Esophagus squamous epithelium (tissue), 5 donors: ENCODE measurements at regions not wholly inside any gene's neighbourhood (a gene's known extent, or its start where the extent isn't known, plus 50 kb on each side); places are given as distances from the start of the nearest gene placed in this dataset.

ENCODE experiments used
- DNase-seq: peaks from one replicate; lab custom pipeline; 2025; lab: John Stamatoyannopoulos, UW
- H3K27ac ChIP-seq, 4 donors: fragments of 200-600 bp; sonication (generic); one replicate each; pipeline ENCODE4 v1.5.1; 2016 to 2019; ENCODE audit warnings: mild to moderate bottlenecking in 1 of 4
- H3K27me3 ChIP-seq, 4 donors: fragments of 200-600 bp; sonication (generic); 1 replicate in 3 of 4; 2 replicates in 1 of 4; pipeline versions ENCODE4 v1.5.1 to v1.6.0; 2017 to 2021; ENCODE audit warnings: antibody characterized with exemption in 1 of 4
- H3K36me3 ChIP-seq, 3 donors: fragments of 200-600 bp; sonication (generic); one replicate each; pipeline ENCODE4 v1.5.1; 2016 to 2019
- H3K4me1 ChIP-seq, 3 donors: fragments of 200-600 bp; sonication (generic); one replicate each; pipeline ENCODE4 v1.5.1; 2017 to 2019
- H3K4me3 ChIP-seq, 4 donors: fragments of 200-600 bp; sonication (generic); 1 replicate in 3 of 4; 2 replicates in 1 of 4; pipeline ENCODE4 v1.5.1; 2016 to 2019; ENCODE audit warnings: mild to moderate bottlenecking in 2 of 4, moderate library complexity in 1 of 4
- H3K9me3 ChIP-seq, 3 donors: fragments of 200-600 bp; sonication (generic); one replicate each; pipeline ENCODE4 v1.5.1; 2016 to 2019
- POLR2A ChIP-seq, 4 donors: fragments of 450-650 bp; IDR thresholded peaks; one replicate each; pipeline ENCODE4 v1.6.1; 2017; ENCODE audit warnings: antibody characterized with exemption in 4 of 4, mild to moderate bottlenecking in 4 of 4, moderate library complexity in 3 of 4
- WGBS, 2 donors: methylation state at CpG; one replicate each; pipeline ENCODE4 v1.1.5; 2018; 5-methylcytosine and 5-hydroxymethylcytosine counted together
- intact Hi-C: fragments of 100-400 bp; cut with DNase I; formaldehyde crosslinking; loops from one replicate; pipeline ENCODE4 v1.15.0; 2022
- TF ChIP-seq, protein P1 (sequence below), 6 experiments: fragments of 450-650 bp in 4 of 6; fragments of 200-600 bp in 2 of 6; sonication (generic) in 2 of 6; IDR thresholded peaks; one replicate each; pipeline ENCODE4 v1.5.1; 2016 to 2019; ENCODE audit warnings: antibody characterized with exemption in 6 of 6, mild to moderate bottlenecking in 4 of 6, moderate library complexity in 4 of 6
- donor health status: DM: yes; HTN: yes; CAD: no.

- H3K4me3 ChIP-seq = no peak overlapping the region
- TF ChIP-seq, protein P1, sequence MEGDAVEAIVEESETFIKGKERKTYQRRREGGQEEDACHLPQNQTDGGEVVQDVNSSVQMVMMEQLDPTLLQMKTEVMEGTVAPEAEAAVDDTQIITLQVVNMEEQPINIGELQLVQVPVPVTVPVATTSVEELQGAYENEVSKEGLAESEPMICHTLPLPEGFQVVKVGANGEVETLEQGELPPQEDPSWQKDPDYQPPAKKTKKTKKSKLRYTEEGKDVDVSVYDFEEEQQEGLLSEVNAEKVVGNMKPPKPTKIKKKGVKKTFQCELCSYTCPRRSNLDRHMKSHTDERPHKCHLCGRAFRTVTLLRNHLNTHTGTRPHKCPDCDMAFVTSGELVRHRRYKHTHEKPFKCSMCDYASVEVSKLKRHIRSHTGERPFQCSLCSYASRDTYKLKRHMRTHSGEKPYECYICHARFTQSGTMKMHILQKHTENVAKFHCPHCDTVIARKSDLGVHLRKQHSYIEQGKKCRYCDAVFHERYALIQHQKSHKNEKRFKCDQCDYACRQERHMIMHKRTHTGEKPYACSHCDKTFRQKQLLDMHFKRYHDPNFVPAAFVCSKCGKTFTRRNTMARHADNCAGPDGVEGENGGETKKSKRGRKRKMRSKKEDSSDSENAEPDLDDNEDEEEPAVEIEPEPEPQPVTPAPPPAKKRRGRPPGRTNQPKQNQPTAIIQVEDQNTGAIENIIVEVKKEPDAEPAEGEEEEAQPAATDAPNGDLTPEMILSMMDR (IDR thresholded peaks at IDR 0.05) = no peak
- no peak for TF ChIP-seq POLR2A (IDR thresholded peaks at IDR 0.05)
- H3K36me3 ChIP-seq = no peaks in the 10 kb centered on the region
- H3K27me3 ChIP-seq = peaks cover 0 to 8% (median 0%) of the 10 kb centered on the region in 4 donors
- WGBS, 2 donors = 67 to 68% methylated on average over 2 to 5 of the region's 22 CpGs
- intact Hi-C loops = no loop called here
- H3K4me1 ChIP-seq = peaks cover 27 to 72% (median 28%) of the 10 kb centered on the region in 3 donors
- no peak for DNase-seq
- H3K9me3 ChIP-seq = no peaks in the 10 kb centered on the region
- peak overlapping the region in 3 of 4 donors; percentile 73 to 81 (median 77) for H3K27ac ChIP-seq
These were observed 58.2 kb downstream of the GADD45G start for GRCh38 chr9:89662718-89663613.

DNA sequence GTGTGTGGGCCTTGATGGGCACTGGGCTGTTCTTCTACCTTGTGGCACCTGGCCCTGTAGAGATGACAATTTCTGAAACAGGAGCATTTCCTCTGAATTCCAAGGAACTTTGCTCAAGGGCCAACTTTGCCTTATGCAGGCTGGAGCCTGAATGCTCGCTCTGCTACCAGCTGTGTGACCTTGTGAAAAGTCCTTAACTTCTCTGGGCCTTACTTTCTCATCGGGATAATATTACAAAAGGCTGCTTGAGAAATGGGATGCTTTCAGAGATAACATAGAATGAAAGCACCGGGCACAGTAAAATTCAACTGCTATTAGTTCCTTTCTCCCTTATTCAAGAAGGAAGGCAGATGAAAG lies 58.8 kb downstream of the GADD45G start:
- TF ChIP-seq POLR2A (IDR thresholded peaks at IDR 0.05) = no peak
- TF ChIP-seq, protein P1 (IDR thresholded peaks at IDR 0.05) = no peak
- Histone ChIP-seq H3K36me3 (no peaks in the 10 kb centered on the region), H3K4me3 (no peak overlapping the region), H3K27ac (peak overlapping the region in 1 of 4 donors; percentile 81), H3K9me3 (no peaks in the 10 kb centered on the region), H3K4me1 (peaks cover 27 to 69% (median 28%) of the 10 kb centered on the region in 3 donors), H3K27me3 (peaks cover 0 to 8% (median 0%) of the 10 kb centered on the region in 4 donors)
- intact Hi-C loops = no loop called here
- whole genome bisulfite sequencing, 2 donors = 82% methylated on average over 2 to 3 of the region's 3 CpGs
- DNase-seq = no peak

DNA sequence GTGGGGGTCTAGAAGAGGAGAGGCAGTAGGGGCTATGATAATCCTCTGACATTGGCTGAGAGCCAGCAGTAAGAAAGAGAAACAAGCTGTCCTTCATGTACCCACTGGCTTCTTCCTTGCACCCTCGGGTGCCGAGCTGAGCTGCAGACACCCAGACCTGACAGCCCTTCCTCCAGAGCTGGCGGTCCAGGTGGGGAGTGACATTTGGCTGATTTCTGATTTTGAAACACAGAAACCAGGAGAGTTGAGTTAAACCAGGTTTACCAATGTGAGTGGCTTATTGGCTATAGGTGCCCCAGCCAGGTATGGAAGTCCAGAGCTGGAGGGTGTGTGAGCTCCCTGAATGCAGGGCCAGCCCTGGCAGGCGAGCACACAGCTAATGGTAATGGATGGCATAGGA lies 59.2 kb downstream of the GADD45G start:
- Histone ChIP-seq H3K27me3 (peaks cover 0 to 8% (median 0%) of the 10 kb centered on the region in 4 donors), H3K4me1 (peaks cover 26 to 65% (median 27%) of the 10 kb centered on the region in 3 donors), H3K27ac (peak overlapping the region in 3 of 4 donors; percentile 24 to 71 (median 62)), H3K9me3 (no peaks in the 10 kb centered on the region), H3K36me3 (no peaks in the 10 kb centered on the region), H3K4me3 (no peak overlapping the region)
- intact Hi-C loops = no loop called here
- no peak for DNase-seq
- WGBS, 2 donors = 74 to 81% methylated on average over 3 to 4 of the region's 4 CpGs
- no peak for TF ChIP-seq POLR2A (IDR thresholded peaks at IDR 0.05)
- TF ChIP-seq, protein P1 (IDR thresholded peaks at IDR 0.05) = no peak

- H3K9me3 ChIP-seq = no peaks in the 10 kb centered on the region
- H3K27me3 ChIP-seq = peaks cover 0 to under 1% (median 0%) of the 10 kb centered on the region in 4 donors
- WGBS, 2 donors = 33 to 61% methylated on average over 5 to 11 of the region's 13 CpGs
- no peak for DNase-seq
- TF ChIP-seq, protein P1 (IDR thresholded peaks at IDR 0.05) = no peak
- TF ChIP-seq POLR2A (IDR thresholded peaks at IDR 0.05) = no peak
- peak overlapping the region in 3 of 4 donors; percentile 24 to 71 (median 62) for H3K27ac ChIP-seq
- H3K4me3 ChIP-seq = no peak overlapping the region
- peaks cover 23 to 56% (median 24%) of the 10 kb centered on the region in 3 donors for H3K4me1 ChIP-seq
- intact Hi-C loops = no loop called here
- H3K36me3 ChIP-seq = no peaks in the 10 kb centered on the region
These were observed 60.1 kb downstream of the GADD45G start for GRCh38 chr9:89664896-89665329.

DNA sequence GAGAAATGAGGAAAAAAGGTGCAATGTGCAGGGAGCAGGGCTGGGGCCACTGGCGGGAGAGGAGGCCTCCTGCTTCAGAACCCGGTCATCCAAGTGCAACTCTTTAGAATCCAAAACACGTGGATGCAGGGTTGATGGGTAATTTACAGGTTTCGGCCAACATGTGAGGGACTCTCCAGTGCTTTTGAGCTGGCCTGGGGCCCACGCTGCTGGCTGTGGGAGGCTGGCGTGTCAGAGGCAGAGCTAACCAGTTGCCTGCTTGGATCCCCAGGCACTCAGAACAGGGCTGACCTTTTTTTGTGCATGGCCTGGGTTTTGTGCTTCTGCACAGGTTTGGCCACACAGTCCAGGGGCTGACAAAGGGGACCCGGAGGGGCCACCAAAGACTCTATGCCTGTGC lies 61.6 kb downstream of the GADD45G start:
- H3K36me3 ChIP-seq = no peaks in the 10 kb centered on the region
- WGBS, 2 donors = 90 to 94% methylated on average over 5 of the region's 7 CpGs
- H3K9me3 ChIP-seq = no peaks in the 10 kb centered on the region
- no peak for TF ChIP-seq POLR2A (IDR thresholded peaks at IDR 0.05)
- TF ChIP-seq, protein P1 (IDR thresholded peaks at IDR 0.05) = no peak
- H3K4me3 ChIP-seq = no peak overlapping the region
- H3K27ac ChIP-seq = no peak overlapping the region
- no peak for DNase-seq
- intact Hi-C loops = no loop called here
- peaks cover 17 to 41% (median 17%) of the 10 kb centered on the region in 3 donors for H3K4me1 ChIP-seq
- H3K27me3 ChIP-seq = no peaks in the 10 kb centered on the region
